ENCODE measurements at regions not wholly inside any gene's neighbourhood (a gene's known extent, or its start where the extent isn't known, plus 50 kb on each side); places are given as distances from the start of the nearest gene placed in this dataset.

DNA sequence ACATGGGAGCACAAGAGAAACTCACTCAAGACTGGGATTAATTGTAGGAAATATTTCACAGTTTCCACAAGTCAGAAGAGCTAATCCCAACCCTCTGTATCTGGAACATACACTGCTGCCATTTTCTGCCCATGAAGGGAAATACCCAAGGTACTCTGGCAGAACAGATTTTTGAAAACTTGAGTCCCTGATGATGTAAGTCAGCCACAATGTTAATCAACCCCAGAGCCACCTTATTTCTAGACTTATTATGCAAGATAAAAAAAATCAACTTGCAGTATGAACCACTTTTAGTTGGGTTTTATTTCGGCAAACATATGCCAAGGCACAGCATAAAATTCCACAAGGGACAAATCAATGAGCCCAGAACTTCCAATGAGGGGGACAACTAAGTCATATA lies 141.5 kb downstream of the LY86 start:
- H3K9me3 Mint-ChIP-seq: no peaks in the 10 kb centered on the region
- peaks cover 37% of the 10 kb centered on the region for H3K27me3 Mint-ChIP-seq (ENCODE audit: low read depth)
- H3K27ac Mint-ChIP-seq: no peak overlapping the region
- H3K36me3 Mint-ChIP-seq (ENCODE audit: low read depth): no peaks in the 10 kb centered on the region
- H3K4me3 Mint-ChIP-seq: no peak overlapping the region
- peaks cover 52% of the 10 kb centered on the region for H3K4me1 Mint-ChIP-seq
- TF ChIP-seq, protein P1, sequence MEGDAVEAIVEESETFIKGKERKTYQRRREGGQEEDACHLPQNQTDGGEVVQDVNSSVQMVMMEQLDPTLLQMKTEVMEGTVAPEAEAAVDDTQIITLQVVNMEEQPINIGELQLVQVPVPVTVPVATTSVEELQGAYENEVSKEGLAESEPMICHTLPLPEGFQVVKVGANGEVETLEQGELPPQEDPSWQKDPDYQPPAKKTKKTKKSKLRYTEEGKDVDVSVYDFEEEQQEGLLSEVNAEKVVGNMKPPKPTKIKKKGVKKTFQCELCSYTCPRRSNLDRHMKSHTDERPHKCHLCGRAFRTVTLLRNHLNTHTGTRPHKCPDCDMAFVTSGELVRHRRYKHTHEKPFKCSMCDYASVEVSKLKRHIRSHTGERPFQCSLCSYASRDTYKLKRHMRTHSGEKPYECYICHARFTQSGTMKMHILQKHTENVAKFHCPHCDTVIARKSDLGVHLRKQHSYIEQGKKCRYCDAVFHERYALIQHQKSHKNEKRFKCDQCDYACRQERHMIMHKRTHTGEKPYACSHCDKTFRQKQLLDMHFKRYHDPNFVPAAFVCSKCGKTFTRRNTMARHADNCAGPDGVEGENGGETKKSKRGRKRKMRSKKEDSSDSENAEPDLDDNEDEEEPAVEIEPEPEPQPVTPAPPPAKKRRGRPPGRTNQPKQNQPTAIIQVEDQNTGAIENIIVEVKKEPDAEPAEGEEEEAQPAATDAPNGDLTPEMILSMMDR (IDR thresholded peaks at IDR 0.05; ENCODE audit: unreplicated experiment in 3 of 3): no peak

- TF ChIP-seq, protein P1 (IDR thresholded peaks at IDR 0.05; ENCODE audit: unreplicated experiment in 3 of 3): no peak
- Mint-ChIP-seq H3K4me1 (peaks cover 54% of the 10 kb centered on the region), H3K27me3 (ENCODE audit: low read depth) (peaks cover 35% of the 10 kb centered on the region), H3K4me3 (no peak overlapping the region), H3K36me3 (ENCODE audit: low read depth) (no peaks in the 10 kb centered on the region), H3K27ac (peak overlapping the region in 1 of 3 experiments; percentile 24), H3K9me3 (no peaks in the 10 kb centered on the region)
Observed at GRCh38 chr6:6730831-6731230, 142.3 kb downstream of the LY86 start.

DNA sequence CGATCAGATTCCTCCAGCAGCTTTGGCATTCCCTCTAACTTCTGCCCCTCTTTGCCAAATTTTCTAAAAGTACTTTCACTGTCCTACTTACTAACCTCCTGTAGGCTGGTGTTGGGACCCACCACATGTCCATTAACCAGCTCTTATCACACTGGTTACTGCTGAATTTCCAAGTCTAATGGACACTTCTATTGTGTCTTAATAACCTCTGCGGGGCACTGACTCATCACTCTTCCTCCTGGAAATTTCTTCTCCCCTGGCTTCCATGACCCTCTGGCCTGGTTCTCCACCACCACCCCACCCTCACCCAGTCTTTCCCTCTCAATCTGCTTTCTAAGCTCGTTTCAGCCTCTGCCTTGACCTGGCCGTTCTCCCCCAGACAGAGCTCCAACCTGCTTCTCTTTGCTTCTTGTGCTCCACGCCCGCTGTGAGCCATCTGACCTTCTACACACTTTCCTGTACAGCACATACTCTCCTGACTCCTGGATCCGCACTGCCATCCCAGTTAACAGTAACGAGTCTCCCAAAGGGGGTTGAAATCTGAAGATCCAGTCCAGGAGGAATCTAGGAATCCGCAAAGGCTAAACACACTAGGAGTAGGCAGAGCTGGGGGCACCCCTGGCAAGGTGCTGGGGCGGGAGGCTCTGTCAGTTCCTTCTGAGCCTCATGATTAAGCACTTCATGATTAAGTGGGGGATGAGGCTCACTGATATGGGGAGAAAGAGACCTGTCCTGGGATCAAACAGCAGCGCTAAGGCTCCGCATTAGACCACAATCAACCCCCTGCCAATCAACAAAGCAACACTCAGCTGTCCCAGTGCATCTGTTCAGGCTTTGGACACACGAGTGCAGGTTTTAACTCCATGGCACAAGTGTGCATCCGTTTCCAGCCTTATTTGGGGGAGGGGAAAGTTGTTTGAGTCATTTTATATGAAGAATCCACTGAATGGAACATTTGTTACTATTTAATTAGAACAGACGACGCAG lies 146.3 kb downstream of the LY86 start:
- Mint-ChIP-seq H3K36me3 (ENCODE audit: low read depth) (no peaks in the 10 kb centered on the region), H3K9me3 (no peaks in the 10 kb centered on the region), H3K27ac (peak overlapping the region; percentile 47 to 84 (median 55)), H3K4me3 (peak overlapping the region in 2 of 3 experiments; percentile 7 to 50), H3K27me3 (ENCODE audit: low read depth) (peaks cover 36% of the 10 kb centered on the region), H3K4me1 (peaks cover 75% of the 10 kb centered on the region)
- TF ChIP-seq, protein P1 (IDR thresholded peaks at IDR 0.05; ENCODE audit: unreplicated experiment in 3 of 3): no peak

DNA sequence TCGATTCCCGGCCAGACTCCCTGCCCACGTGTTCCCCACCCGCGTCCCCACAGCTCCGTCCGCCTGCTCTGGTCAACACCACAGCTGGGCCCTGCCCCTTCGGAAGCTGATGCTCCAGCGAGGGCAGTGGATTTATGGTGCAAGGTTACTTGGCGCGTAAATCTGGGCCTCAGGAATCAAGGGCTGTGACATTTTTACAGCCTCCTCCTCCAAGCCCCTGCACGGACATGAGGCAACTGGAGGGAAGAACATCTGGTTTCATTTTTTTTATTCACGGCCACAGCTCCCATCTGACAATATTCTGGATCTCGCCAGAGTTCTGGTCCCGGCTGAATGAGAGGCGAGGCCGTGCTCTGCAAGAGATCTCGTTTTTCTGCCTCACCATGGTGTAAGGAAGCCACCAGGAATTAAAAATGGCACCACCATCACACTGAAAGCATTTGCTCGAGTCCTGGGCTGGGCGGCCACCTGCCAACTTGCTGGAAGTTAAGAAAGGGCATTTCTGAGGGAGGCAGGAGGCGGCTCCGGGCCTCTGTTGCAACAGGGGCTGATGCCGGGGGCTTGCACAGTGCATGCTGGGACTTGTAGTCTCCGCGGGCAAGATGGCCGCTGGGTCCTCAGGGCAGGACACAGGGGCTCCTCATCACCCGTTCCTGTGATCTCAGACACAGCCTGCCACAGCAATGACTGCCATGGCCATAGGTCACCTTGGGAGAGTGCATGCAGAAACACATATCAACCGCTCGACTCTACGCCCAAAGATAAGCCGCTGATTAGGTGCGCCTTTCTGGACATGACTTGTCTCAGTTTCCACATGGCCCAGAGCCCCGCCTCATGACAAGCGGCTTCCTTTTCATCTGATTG lies 148.5 kb downstream of the LY86 start:
- no peaks in the 10 kb centered on the region for H3K9me3 Mint-ChIP-seq
- peaks cover 35% of the 10 kb centered on the region for H3K27me3 Mint-ChIP-seq (ENCODE audit: low read depth)
- TF ChIP-seq, protein P1 (IDR thresholded peaks at IDR 0.05; ENCODE audit: unreplicated experiment in 3 of 3): no peak
- H3K4me1 Mint-ChIP-seq: peaks cover 73% of the 10 kb centered on the region
- H3K36me3 Mint-ChIP-seq (ENCODE audit: low read depth): no peaks in the 10 kb centered on the region
- H3K4me3 Mint-ChIP-seq: peak overlapping the region; percentile 77 to 84 (median 80)
- peak overlapping the region; percentile 55 to 94 (median 93) for H3K27ac Mint-ChIP-seq

DNA sequence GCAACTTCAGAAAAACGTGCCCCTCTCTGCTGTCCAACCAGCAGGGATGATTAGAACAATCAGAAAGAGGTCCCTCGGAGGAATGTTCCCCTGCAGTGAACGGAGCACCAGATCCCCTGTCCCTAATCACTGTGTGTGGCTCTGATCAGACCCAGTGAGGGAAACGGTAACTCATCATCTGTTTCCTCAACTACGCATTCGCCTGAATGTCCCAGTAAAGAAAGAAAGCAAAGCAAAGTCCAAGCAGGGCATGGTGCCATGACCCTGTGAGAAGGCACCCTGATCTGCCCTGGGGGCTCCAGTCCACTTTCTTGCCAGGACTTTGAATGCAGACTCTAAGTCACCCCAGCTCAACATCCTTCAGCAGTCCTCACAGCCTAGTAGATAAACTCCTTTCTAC lies 149.2 kb downstream of the LY86 start:
- Mint-ChIP-seq H3K4me3 (peak overlapping the region; percentile 77 to 84 (median 80)), H3K36me3 (ENCODE audit: low read depth) (no peaks in the 10 kb centered on the region), H3K27me3 (ENCODE audit: low read depth) (peaks cover 37% of the 10 kb centered on the region), H3K9me3 (no peaks in the 10 kb centered on the region), H3K4me1 (peaks cover 72% of the 10 kb centered on the region), H3K27ac (peak overlapping the region; percentile 55 to 94 (median 93))
- TF ChIP-seq, protein P1 (IDR thresholded peaks at IDR 0.05; ENCODE audit: unreplicated experiment in 3 of 3): no peak
